H1 (cell line): ENCODE measurements at regions not wholly inside any gene's neighbourhood (a gene's known extent, or its start where the extent isn't known, plus 50 kb on each side); places are given as distances from the start of the nearest gene placed in this dataset.

ENCODE experiments used
- CEBPB ChIP-seq: IDR thresholded peaks from 2 replicates; pipeline ENCODE4 v1.6.1; 2012; ENCODE audit warnings: low read depth, low read length
- CTCF ChIP-seq, 3 experiments: IDR thresholded peaks; 1 replicate in 2 of 3; 2 replicates in 1 of 3; pipeline versions ENCODE4 v1.5.1 to v1.6.1; 2011; ENCODE audit warnings: low read length in 3 of 3, mild to moderate bottlenecking in 3 of 3, inconsistent platforms in 2 of 3, low read depth in 1 of 3, moderate library complexity in 1 of 3; ENCODE audit not compliant: insufficient read depth in 1 of 3; ENCODE audit errors: control extremely low read depth in 1 of 3
- EZH2 ChIP-seq: fragments of 200-600 bp; sonication (generic); IDR thresholded peaks from 2 replicates; pipeline ENCODE4 v1.7.1; 2012; ENCODE audit warnings: low read depth, mild to moderate bottlenecking, moderate library complexity, low read length, inconsistent platforms; ENCODE audit not compliant: severe bottlenecking
- GABPA ChIP-seq: IDR thresholded peaks from 2 replicates; pipeline ENCODE4 v1.6.1; 2011; ENCODE audit warnings: mild to moderate bottlenecking, low read length, moderate library complexity, borderline replicate concordance; ENCODE audit not compliant: insufficient read depth
- JUND ChIP-seq: IDR thresholded peaks from 2 replicates; pipeline ENCODE4 v1.6.1; 2011; ENCODE audit warnings: mild to moderate bottlenecking, improper control_type of control experiment, low read length
- NANOG ChIP-seq: IDR thresholded peaks from 2 replicates; pipeline ENCODE4 v1.6.1; 2011; ENCODE audit warnings: low read length, low read depth, mild to moderate bottlenecking, inconsistent platforms; ENCODE audit not compliant: insufficient read depth, poor library complexity, severe bottlenecking
- POLR2A ChIP-seq, 2 experiments: IDR thresholded peaks; 1 replicate in 1 of 2; 2 replicates in 1 of 2; pipeline ENCODE4 v1.6.1; 2011; ENCODE audit warnings: low read depth in 2 of 2, low read length in 2 of 2, mild to moderate bottlenecking in 2 of 2; ENCODE audit errors: control extremely low read depth in 1 of 2
- RAD21 ChIP-seq, 2 experiments: IDR thresholded peaks in 1 of 2; conservative IDR thresholded peaks in 1 of 2; 2 replicates each; pipeline ENCODE4 v1.6.1; 2011; ENCODE audit warnings: low read depth in 2 of 2, low read length in 2 of 2, improper control_type of control experiment in 1 of 2, inconsistent platforms in 1 of 2, mild to moderate bottlenecking in 1 of 2, moderate library complexity in 1 of 2
- SP1 ChIP-seq: IDR thresholded peaks from 2 replicates; pipeline ENCODE4 v1.6.1; 2011; ENCODE audit warnings: low read depth, low read length
- YY1 ChIP-seq: IDR thresholded peaks from 2 replicates; pipeline ENCODE4 v1.6.1; 2011; ENCODE audit warnings: low read depth, mild to moderate bottlenecking, low read length

- no peak for TF ChIP-seq EZH2
- TF ChIP-seq CTCF (IDR thresholded peaks at IDR 0.05; ENCODE audit: control extremely low read depth in 1 of 3, insufficient read depth in 1 of 3, low read depth in 1 of 3, low read length in 3 of 3), result no peak
- TF ChIP-seq SP1, result no peak
- no peak for TF ChIP-seq POLR2A (IDR thresholded peaks at IDR 0.05; ENCODE audit: control extremely low read depth in 1 of 2, low read depth in 2 of 2, low read length in 2 of 2)
- TF ChIP-seq CEBPB, result no peak
- TF ChIP-seq NANOG, result no peak
- no peak for TF ChIP-seq RAD21 (IDR thresholded peaks at IDR 0.05 in 1 of 2, conservative IDR thresholded peaks at IDR 0.05 in 1 of 2; ENCODE audit: low read depth in 2 of 2, low read length in 2 of 2)
- no peak for TF ChIP-seq JUND
- TF ChIP-seq YY1, result no peak
- no peak for TF ChIP-seq GABPA
Observed at GRCh38 chr7:31190906-31191305, 138.8 kb downstream of the ADCYAP1R1 start.
